ENCODE measurements at regions not wholly inside any gene's neighbourhood (a gene's known extent, or its start where the extent isn't known, plus 50 kb on each side); places are given as distances from the start of the nearest gene placed in this dataset.

DNA sequence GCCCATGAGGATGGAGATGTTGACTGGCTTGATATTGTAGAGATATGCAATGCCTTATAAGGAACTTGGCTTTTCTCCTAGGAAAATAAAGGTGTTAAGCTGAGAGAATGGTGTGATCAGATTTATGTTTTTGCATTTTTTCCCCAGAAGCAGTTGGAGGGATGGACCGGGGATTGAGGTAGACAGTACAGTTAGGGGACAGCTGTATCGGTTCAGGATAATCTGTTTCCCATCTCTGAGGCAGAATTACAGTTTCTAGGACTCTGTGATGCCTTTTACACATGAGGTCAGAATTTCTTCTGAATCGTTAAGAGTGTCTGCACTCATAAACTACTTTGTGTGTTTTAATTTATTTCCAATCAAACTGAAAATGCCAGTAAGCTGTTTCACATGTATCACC lies 261.5 kb downstream of the CYRIA start:
- H3K9me3 ChIP-seq (ENCODE audit: insufficient read depth, low read length) = no peaks in the 10 kb centered on the region
- H3F3A ChIP-seq (ENCODE audit: insufficient read depth) = no peaks in the 10 kb centered on the region
- no peaks in the 10 kb centered on the region for H3K79me2 ChIP-seq (ENCODE audit: insufficient read depth, low read length)
- no peak overlapping the region for H3K27ac ChIP-seq (ENCODE audit: low read depth, low read length)
- TF ChIP-seq, protein P1, sequence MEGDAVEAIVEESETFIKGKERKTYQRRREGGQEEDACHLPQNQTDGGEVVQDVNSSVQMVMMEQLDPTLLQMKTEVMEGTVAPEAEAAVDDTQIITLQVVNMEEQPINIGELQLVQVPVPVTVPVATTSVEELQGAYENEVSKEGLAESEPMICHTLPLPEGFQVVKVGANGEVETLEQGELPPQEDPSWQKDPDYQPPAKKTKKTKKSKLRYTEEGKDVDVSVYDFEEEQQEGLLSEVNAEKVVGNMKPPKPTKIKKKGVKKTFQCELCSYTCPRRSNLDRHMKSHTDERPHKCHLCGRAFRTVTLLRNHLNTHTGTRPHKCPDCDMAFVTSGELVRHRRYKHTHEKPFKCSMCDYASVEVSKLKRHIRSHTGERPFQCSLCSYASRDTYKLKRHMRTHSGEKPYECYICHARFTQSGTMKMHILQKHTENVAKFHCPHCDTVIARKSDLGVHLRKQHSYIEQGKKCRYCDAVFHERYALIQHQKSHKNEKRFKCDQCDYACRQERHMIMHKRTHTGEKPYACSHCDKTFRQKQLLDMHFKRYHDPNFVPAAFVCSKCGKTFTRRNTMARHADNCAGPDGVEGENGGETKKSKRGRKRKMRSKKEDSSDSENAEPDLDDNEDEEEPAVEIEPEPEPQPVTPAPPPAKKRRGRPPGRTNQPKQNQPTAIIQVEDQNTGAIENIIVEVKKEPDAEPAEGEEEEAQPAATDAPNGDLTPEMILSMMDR (IDR thresholded peaks at IDR 0.05; ENCODE audit: insufficient read depth, low read length, poor library complexity, severe bottlenecking) = no peak
- no peak for TF ChIP-seq EZH2phosphoT487 (conservative IDR thresholded peaks at IDR 0.05; ENCODE audit: low read length)
- H3K9ac ChIP-seq (ENCODE audit: low read length) = no peak overlapping the region
- H3K4me2 ChIP-seq (ENCODE audit: low read depth, low read length, poor library complexity, severe bottlenecking) = no peak overlapping the region
- no peaks in the 10 kb centered on the region for H3K36me3 ChIP-seq (ENCODE audit: low read length)
- no peak overlapping the region for H3K4me3 ChIP-seq (ENCODE audit: insufficient read depth, low read length, poor library complexity, severe bottlenecking)
- no peaks in the 10 kb centered on the region for H3K27me3 ChIP-seq (ENCODE audit: low read length)
- no peaks in the 10 kb centered on the region for H4K20me1 ChIP-seq (ENCODE audit: low read depth, low read length)
- H2AFZ ChIP-seq (ENCODE audit: low read depth, low read length, severe bottlenecking) = no peak overlapping the region
- no peaks in the 10 kb centered on the region for H3K9me2 ChIP-seq (replicated peaks; ENCODE audit: insufficient read depth, low read length)

GRCh38 chr2:16402891-16403290 lies 262.7 kb downstream of the CYRIA start:
- no peaks in the 10 kb centered on the region for H3K36me3 ChIP-seq (ENCODE audit: low read length)
- H3K9ac ChIP-seq (ENCODE audit: low read length) = no peak overlapping the region
- H3K27ac ChIP-seq (ENCODE audit: low read depth, low read length) = no peak overlapping the region
- no peaks in the 10 kb centered on the region for H3K9me3 ChIP-seq (ENCODE audit: insufficient read depth, low read length)
- H3K4me2 ChIP-seq (ENCODE audit: low read depth, low read length, poor library complexity, severe bottlenecking) = no peak overlapping the region
- H3K79me2 ChIP-seq (ENCODE audit: insufficient read depth, low read length) = no peaks in the 10 kb centered on the region
- no peaks in the 10 kb centered on the region for H4K20me1 ChIP-seq (ENCODE audit: low read depth, low read length)
- no peak for TF ChIP-seq EZH2phosphoT487 (conservative IDR thresholded peaks at IDR 0.05; ENCODE audit: low read length)
- TF ChIP-seq, protein P1 (IDR thresholded peaks at IDR 0.05; ENCODE audit: insufficient read depth, low read length, poor library complexity, severe bottlenecking) = no peak
- H3K27me3 ChIP-seq (ENCODE audit: low read length) = 0 out of 2 replicates have a peak, but pooled peaks cover 3% of the 10 kb centered on the region
- H2AFZ ChIP-seq (ENCODE audit: low read depth, low read length, severe bottlenecking) = no peak overlapping the region
- H3F3A ChIP-seq (ENCODE audit: insufficient read depth) = no peaks in the 10 kb centered on the region
- no peaks in the 10 kb centered on the region for H3K9me2 ChIP-seq (replicated peaks; ENCODE audit: insufficient read depth, low read length)
- H3K4me3 ChIP-seq (ENCODE audit: insufficient read depth, low read length, poor library complexity, severe bottlenecking) = no peak overlapping the region

GRCh38 chr2:16401761-16402300 lies 263.8 kb downstream of the CYRIA start:
- H3K36me3 ChIP-seq (ENCODE audit: low read length) = no peaks in the 10 kb centered on the region
- no peaks in the 10 kb centered on the region for H4K20me1 ChIP-seq (ENCODE audit: low read depth, low read length)
- H2AFZ ChIP-seq (ENCODE audit: low read depth, low read length, severe bottlenecking) = no peak overlapping the region
- H3K27ac ChIP-seq (ENCODE audit: low read depth, low read length) = no peak overlapping the region
- no peak overlapping the region for H3K4me3 ChIP-seq (ENCODE audit: insufficient read depth, low read length, poor library complexity, severe bottlenecking)
- no peaks in the 10 kb centered on the region for H3K9me3 ChIP-seq (ENCODE audit: insufficient read depth, low read length)
- no peak overlapping the region for H3K9ac ChIP-seq (ENCODE audit: low read length)
- no peak overlapping the region for H3K4me2 ChIP-seq (ENCODE audit: low read depth, low read length, poor library complexity, severe bottlenecking)
- H3K27me3 ChIP-seq (ENCODE audit: low read length) = 0 out of 2 replicates have a peak, but pooled peaks cover 3% of the 10 kb centered on the region
- H3K9me2 ChIP-seq (replicated peaks; ENCODE audit: insufficient read depth, low read length) = no peaks in the 10 kb centered on the region
- H3K79me2 ChIP-seq (ENCODE audit: insufficient read depth, low read length) = no peaks in the 10 kb centered on the region
- H3F3A ChIP-seq (ENCODE audit: insufficient read depth) = no peaks in the 10 kb centered on the region
- TF ChIP-seq, protein P1 (IDR thresholded peaks at IDR 0.05; ENCODE audit: insufficient read depth, low read length, poor library complexity, severe bottlenecking) = no peak
- no peak for TF ChIP-seq EZH2phosphoT487 (conservative IDR thresholded peaks at IDR 0.05; ENCODE audit: low read length)
